ENCODE measurements at regions not wholly inside any gene's neighbourhood (a gene's known extent, or its start where the extent isn't known, plus 50 kb on each side); places are given as distances from the start of the nearest gene placed in this dataset.

- TF ChIP-seq ZNF696 (CRISPR knock-in tag; conservative IDR thresholded peaks at IDR 0.05) (no peak), GABPB2 (CRISPR knock-in tag; conservative IDR thresholded peaks at IDR 0.05) (no peak)
Observed at GRCh38 chr21:14880922-14881321, 183.9 kb downstream of the NRIP1 start (continued).

- no peaks in the 10 kb centered on the region for H3K36me3 ChIP-seq (ENCODE audit: control insufficient read depth, insufficient read depth, low read length)
- no peak overlapping the region for H3K4me3 ChIP-seq
- 18% methylated on average over 3 of the region's 3 CpGs for WGBS (ENCODE audit: insufficient coverage, low coverage, missing lambda C conversion rate)
- H3K9me1 ChIP-seq (ENCODE audit: control insufficient read depth, insufficient read depth, low read length) = no peaks in the 10 kb centered on the region
- H2AFZ ChIP-seq (ENCODE audit: low read depth, low read length) = no peak overlapping the region
- no peak overlapping the region for H3K27ac ChIP-seq (ENCODE audit: extremely low read depth, low read depth, low read length)
- no peaks in the 10 kb centered on the region for H3K79me2 ChIP-seq (ENCODE audit: control insufficient read depth, insufficient read depth, low read length)
- ChIA-PET POLR2A (interaction anchor here (0.5 kb wide), 1 partner anchor 607 kb away, joined by 3 read pairs; no protein-coding TSS in a partner anchor), CTCF (ENCODE audit: low intra/inter-chr PET ratio) (no interaction called here)
- DNase-seq (ENCODE audit: extremely low read depth in 1 of 4, low spot score in 3 of 4) = no peak
- in situ Hi-C loops (cut with MboI) = no loop called here
- intact Hi-C loops (cut with micrococcal nuclease) = no loop called here
- peaks cover 0 to 19% of the 10 kb centered on the region in 2 experiments; a peak in 2 of 5 replicates for H3K4me1 ChIP-seq (replicated peaks in 1 of 2; ENCODE audit: control insufficient read depth in 2 of 2, insufficient read depth in 2 of 2, low read length in 2 of 2)
- FAIRE-seq = no peak
- no TSS peak for BruUV-seq (replicated peaks)
- no peak overlapping the region for H3K9ac ChIP-seq (ENCODE audit: insufficient read depth in 1 of 2, low read depth in 2 of 2, low read length in 2 of 2)
- H3K9me3 ChIP-seq (replicated peaks; ENCODE audit: control insufficient read depth, insufficient read depth, low read depth, low read length) = no peaks in the 10 kb centered on the region
- TF ChIP-seq RAD51 (IDR thresholded peaks at IDR 0.05; ENCODE audit: borderline replicate concordance, low read depth) (no peak), SPI1 (IDR thresholded peaks at IDR 0.05; ENCODE audit: borderline replicate concordance, low read depth, low read length) (peak; percentile 45; the same call in 1 of the 2 replicates)
- no peak overlapping the region for H3K4me2 ChIP-seq (ENCODE audit: insufficient read depth, low read length)
- no peaks in the 10 kb centered on the region for H3K27me3 ChIP-seq (ENCODE audit: control insufficient read depth in 2 of 2, insufficient read depth in 2 of 2, low read length in 2 of 2)
- ATAC-seq = no peak
- no peaks in the 10 kb centered on the region for H4K20me1 ChIP-seq (replicated peaks; ENCODE audit: control insufficient read depth, insufficient read depth, low read length)
Observed at GRCh38 chr21:14879458-14879857, 185.3 kb downstream of the NRIP1 start.

DNA sequence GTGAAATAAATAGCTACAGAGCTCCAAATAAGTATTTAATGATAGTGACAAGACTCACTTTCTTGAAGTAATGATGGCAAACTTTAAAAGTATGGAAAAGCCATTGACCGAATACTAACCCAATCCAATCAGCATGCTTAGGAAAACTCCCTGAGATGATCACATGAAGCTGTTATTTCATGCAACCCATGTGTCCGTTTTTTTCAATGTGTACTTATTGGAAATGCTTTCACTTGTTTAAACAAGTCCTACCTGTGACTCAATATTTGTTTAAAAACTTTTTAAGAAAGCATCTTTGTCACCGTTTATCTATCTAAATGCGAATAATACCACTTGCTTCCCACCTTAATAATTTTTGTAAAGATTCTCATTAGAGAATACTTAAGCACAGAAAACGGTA is 185.8 kb downstream of the NRIP1 start:
- ChIA-PET POLR2A (no interaction called here), CTCF (ENCODE audit: low intra/inter-chr PET ratio) (no interaction called here)
- no peak for TF ChIP-seq MTA3 (IDR thresholded peaks at IDR 0.05; ENCODE audit: borderline replicate concordance)
- peaks cover 0 to 19% of the 10 kb centered on the region in 2 experiments; a peak in 2 of 5 replicates for H3K4me1 ChIP-seq (replicated peaks in 1 of 2; ENCODE audit: control insufficient read depth in 2 of 2, insufficient read depth in 2 of 2, low read length in 2 of 2)
- no peaks in the 10 kb centered on the region for H3K9me3 ChIP-seq (replicated peaks; ENCODE audit: control insufficient read depth, insufficient read depth, low read depth, low read length)
- FAIRE-seq = no peak
- H3K79me2 ChIP-seq (ENCODE audit: control insufficient read depth, insufficient read depth, low read length) = no peaks in the 10 kb centered on the region
- no peak for DNase-seq (ENCODE audit: extremely low read depth in 1 of 4, low spot score in 3 of 4)
- in situ Hi-C loops (cut with MboI) = no loop called here
- no peaks in the 10 kb centered on the region for H3K36me3 ChIP-seq (ENCODE audit: control insufficient read depth, insufficient read depth, low read length)
- WGBS (ENCODE audit: insufficient coverage, low coverage, missing lambda C conversion rate) = 43% methylated on average over 5 of the region's 5 CpGs
- H2AFZ ChIP-seq (ENCODE audit: low read depth, low read length) = no peak overlapping the region
- no peak overlapping the region for H3K9ac ChIP-seq (ENCODE audit: insufficient read depth in 1 of 2, low read depth in 2 of 2, low read length in 2 of 2)
- no peaks in the 10 kb centered on the region for H4K20me1 ChIP-seq (replicated peaks; ENCODE audit: control insufficient read depth, insufficient read depth, low read length)
- no peak overlapping the region for H3K4me2 ChIP-seq (ENCODE audit: insufficient read depth, low read length)
- no peaks in the 10 kb centered on the region for H3K27me3 ChIP-seq (ENCODE audit: control insufficient read depth in 2 of 2, insufficient read depth in 2 of 2, low read length in 2 of 2)
- intact Hi-C loops (cut with micrococcal nuclease) = no loop called here
- no peaks in the 10 kb centered on the region for H3K9me1 ChIP-seq (ENCODE audit: control insufficient read depth, insufficient read depth, low read length)
- no peak for ATAC-seq
- no peak overlapping the region for H3K4me3 ChIP-seq
- H3K27ac ChIP-seq (ENCODE audit: extremely low read depth, low read depth, low read length) = no peak overlapping the region
- no TSS peak for BruUV-seq (replicated peaks)

Data from K562 (cell line).